ENCODE measurements at regions not wholly inside any gene's neighbourhood (a gene's known extent, or its start where the extent isn't known, plus 50 kb on each side); places are given as distances from the start of the nearest gene placed in this dataset.

- TF ChIP-seq CTCF (IDR thresholded peaks at IDR 0.05) (no peak), POLR2AphosphoS5 (IDR thresholded peaks at IDR 0.05; ENCODE audit: insufficient read depth in 1 of 2, low read depth in 1 of 2) (no peak)
These were observed 694.5 kb upstream of the RIOK2 start for GRCh38 chr5:97877588-97877987.
